ENCODE measurements at regions not wholly inside any gene's neighbourhood (a gene's known extent, or its start where the extent isn't known, plus 50 kb on each side); places are given as distances from the start of the nearest gene placed in this dataset.
A peak's percentile ranks its signal among the peaks of the same experiment; 100 is the strongest.
"Not testable (repeated sequence)": the region's sequence is repeated elsewhere in the genome, so short reads cannot be mapped to it uniquely, and the experiment has no call there.

GRCh38 chr13:18214689-18215088 lies 966.9 kb downstream of the TUBA3C start:
- H3K4me2 ChIP-seq (ENCODE audit: low read length); BruUV-seq (replicated peaks); H2AFZ ChIP-seq (ENCODE audit: low read length); H3K4me3 ChIP-seq (ENCODE audit: low read length); H3K27ac ChIP-seq (ENCODE audit: low read length); H3K9me3 ChIP-seq (ENCODE audit: low read length); H3F3A ChIP-seq (ENCODE audit: low read length, unreplicated experiment); CTCF ChIA-PET; intact Hi-C loops (cut with micrococcal nuclease); ATAC-seq; H3K9me2 ChIP-seq (replicated peaks; ENCODE audit: low read length); H3K27me3 ChIP-seq (ENCODE audit: low read length); H3K36me3 ChIP-seq (ENCODE audit: low read depth, low read length); H3K79me2 ChIP-seq (ENCODE audit: low read length); H3K9ac ChIP-seq (ENCODE audit: low read length); DNase-seq; POLR2A ChIA-PET (ENCODE audit: unreplicated experiment); H3K4me1 ChIP-seq (ENCODE audit: insufficient read depth, low read length); H4K20me1 ChIP-seq (ENCODE audit: low read length): not testable (repeated sequence)

GRCh38 chr13:18213511-18213910 lies 968.1 kb downstream of the TUBA3C start:
- H3K9me2 ChIP-seq (replicated peaks; ENCODE audit: low read length); H3K4me1 ChIP-seq (ENCODE audit: insufficient read depth, low read length); CTCF ChIA-PET; intact Hi-C loops (cut with micrococcal nuclease); H2AFZ ChIP-seq (ENCODE audit: low read length); H3K27ac ChIP-seq (ENCODE audit: low read length); H3K36me3 ChIP-seq (ENCODE audit: low read depth, low read length); BruUV-seq (replicated peaks); H3K9ac ChIP-seq (ENCODE audit: low read length); H3K79me2 ChIP-seq (ENCODE audit: low read length); POLR2A ChIA-PET (ENCODE audit: unreplicated experiment); H3K9me3 ChIP-seq (ENCODE audit: low read length); ATAC-seq; H3K4me3 ChIP-seq (ENCODE audit: low read length); DNase-seq; H4K20me1 ChIP-seq (ENCODE audit: low read length); H3K4me2 ChIP-seq (ENCODE audit: low read length); H3F3A ChIP-seq (ENCODE audit: low read length, unreplicated experiment); H3K27me3 ChIP-seq (ENCODE audit: low read length): not testable (repeated sequence)

GRCh38 chr13:18212873-18213272 lies 968.8 kb downstream of the TUBA3C start:
- H3K27me3 ChIP-seq (ENCODE audit: low read length), result no peaks in the 10 kb centered on the region
- DNase-seq (no peak), ATAC-seq (no peak)
- no peak overlapping the region for H2AFZ ChIP-seq (ENCODE audit: low read length)
- BruUV-seq (replicated peaks), result no TSS peak
- ChIA-PET POLR2A (ENCODE audit: unreplicated experiment) (no interaction called here), CTCF (no interaction called here)
- H4K20me1 ChIP-seq (ENCODE audit: low read length), result no peaks in the 10 kb centered on the region
- no peaks in the 10 kb centered on the region for H3K9me3 ChIP-seq (ENCODE audit: low read length)
- intact Hi-C loops (cut with micrococcal nuclease), result no loop called here
- H3K4me2 ChIP-seq (ENCODE audit: low read length), result no peak overlapping the region
- TF ChIP-seq CTCF (conservative IDR thresholded peaks at IDR 0.05; ENCODE audit: low read depth, low read length) (no peak), EZH2phosphoT487 (IDR thresholded peaks at IDR 0.05; ENCODE audit: borderline replicate concordance, low read length) (no peak), EZH2 (IDR thresholded peaks at IDR 0.05; ENCODE audit: low read length, unreplicated experiment) (no peak)
- H3K36me3 ChIP-seq (ENCODE audit: low read depth, low read length), result no peaks in the 10 kb centered on the region
- no peaks in the 10 kb centered on the region for H3K79me2 ChIP-seq (ENCODE audit: low read length)
- no peaks in the 10 kb centered on the region for H3F3A ChIP-seq (ENCODE audit: low read length, unreplicated experiment)
- no peak overlapping the region for H3K4me3 ChIP-seq (ENCODE audit: low read length)
- no peak overlapping the region for H3K9ac ChIP-seq (ENCODE audit: low read length)
- H3K27ac ChIP-seq (ENCODE audit: low read length), result no peak overlapping the region
- H3K4me1 ChIP-seq (ENCODE audit: insufficient read depth, low read length), result no peaks in the 10 kb centered on the region
- H3K9me2 ChIP-seq (replicated peaks; ENCODE audit: low read length), result no peaks in the 10 kb centered on the region

GRCh38 chr13:18211752-18212560 lies 969.7 kb downstream of the TUBA3C start:
- H3K27ac ChIP-seq (ENCODE audit: low read length); POLR2A ChIA-PET (ENCODE audit: unreplicated experiment); H3K4me3 ChIP-seq (ENCODE audit: low read length); H3K27me3 ChIP-seq (ENCODE audit: low read length); H3K9me3 ChIP-seq (ENCODE audit: low read length); DNase-seq; H3K4me2 ChIP-seq (ENCODE audit: low read length); H2AFZ ChIP-seq (ENCODE audit: low read length); H3F3A ChIP-seq (ENCODE audit: low read length, unreplicated experiment); H3K79me2 ChIP-seq (ENCODE audit: low read length); CTCF ChIA-PET; H3K36me3 ChIP-seq (ENCODE audit: low read depth, low read length); H3K4me1 ChIP-seq (ENCODE audit: insufficient read depth, low read length); H4K20me1 ChIP-seq (ENCODE audit: low read length); H3K9ac ChIP-seq (ENCODE audit: low read length); BruUV-seq (replicated peaks); intact Hi-C loops (cut with micrococcal nuclease); H3K9me2 ChIP-seq (replicated peaks; ENCODE audit: low read length): not testable (repeated sequence)
- ATAC-seq, result peak; percentile 33

GRCh38 chr13:18204614-18205178 lies 976.9 kb downstream of the TUBA3C start:
- H2AFZ ChIP-seq (ENCODE audit: low read length); H3K27ac ChIP-seq (ENCODE audit: low read length); H3F3A ChIP-seq (ENCODE audit: low read length, unreplicated experiment); H3K4me1 ChIP-seq (ENCODE audit: insufficient read depth, low read length); H3K36me3 ChIP-seq (ENCODE audit: low read depth, low read length); H3K9me2 ChIP-seq (replicated peaks; ENCODE audit: low read length); ATAC-seq; DNase-seq; H4K20me1 ChIP-seq (ENCODE audit: low read length); H3K27me3 ChIP-seq (ENCODE audit: low read length); CTCF ChIA-PET; H3K9me3 ChIP-seq (ENCODE audit: low read length); H3K79me2 ChIP-seq (ENCODE audit: low read length); H3K9ac ChIP-seq (ENCODE audit: low read length); H3K4me2 ChIP-seq (ENCODE audit: low read length); POLR2A ChIA-PET (ENCODE audit: unreplicated experiment); intact Hi-C loops (cut with micrococcal nuclease); H3K4me3 ChIP-seq (ENCODE audit: low read length); BruUV-seq (replicated peaks): not testable (repeated sequence)

- H3K4me3 ChIP-seq (ENCODE audit: low read length); intact Hi-C loops (cut with micrococcal nuclease): not testable (repeated sequence)
These were observed 986.3 kb downstream of the TUBA3C start for GRCh38 chr13:18195365-18195678.

More at GRCh38 chr13:18195365-18195678, 986.3 kb downstream of the TUBA3C start:
- H3K79me2 ChIP-seq (ENCODE audit: low read length); H3K27me3 ChIP-seq (ENCODE audit: low read length); H3K9ac ChIP-seq (ENCODE audit: low read length); CTCF ChIA-PET; H3K4me2 ChIP-seq (ENCODE audit: low read length); H3K36me3 ChIP-seq (ENCODE audit: low read depth, low read length); H3K4me1 ChIP-seq (ENCODE audit: insufficient read depth, low read length); H3K9me2 ChIP-seq (replicated peaks; ENCODE audit: low read length); H3F3A ChIP-seq (ENCODE audit: low read length, unreplicated experiment); H4K20me1 ChIP-seq (ENCODE audit: low read length); POLR2A ChIA-PET (ENCODE audit: unreplicated experiment); H3K27ac ChIP-seq (ENCODE audit: low read length); DNase-seq; H2AFZ ChIP-seq (ENCODE audit: low read length); H3K9me3 ChIP-seq (ENCODE audit: low read length): not testable (repeated sequence)
- BruUV-seq (replicated peaks), result TSS peak; percentile 99
- peak; percentile 67 for ATAC-seq
